ENCODE measurements at regions not wholly inside any gene's neighbourhood (a gene's known extent, or its start where the extent isn't known, plus 50 kb on each side); places are given as distances from the start of the nearest gene placed in this dataset.
"Not testable (repeated sequence)": the region's sequence is repeated elsewhere in the genome, so short reads cannot be mapped to it uniquely, and the experiment has no call there.

DNA sequence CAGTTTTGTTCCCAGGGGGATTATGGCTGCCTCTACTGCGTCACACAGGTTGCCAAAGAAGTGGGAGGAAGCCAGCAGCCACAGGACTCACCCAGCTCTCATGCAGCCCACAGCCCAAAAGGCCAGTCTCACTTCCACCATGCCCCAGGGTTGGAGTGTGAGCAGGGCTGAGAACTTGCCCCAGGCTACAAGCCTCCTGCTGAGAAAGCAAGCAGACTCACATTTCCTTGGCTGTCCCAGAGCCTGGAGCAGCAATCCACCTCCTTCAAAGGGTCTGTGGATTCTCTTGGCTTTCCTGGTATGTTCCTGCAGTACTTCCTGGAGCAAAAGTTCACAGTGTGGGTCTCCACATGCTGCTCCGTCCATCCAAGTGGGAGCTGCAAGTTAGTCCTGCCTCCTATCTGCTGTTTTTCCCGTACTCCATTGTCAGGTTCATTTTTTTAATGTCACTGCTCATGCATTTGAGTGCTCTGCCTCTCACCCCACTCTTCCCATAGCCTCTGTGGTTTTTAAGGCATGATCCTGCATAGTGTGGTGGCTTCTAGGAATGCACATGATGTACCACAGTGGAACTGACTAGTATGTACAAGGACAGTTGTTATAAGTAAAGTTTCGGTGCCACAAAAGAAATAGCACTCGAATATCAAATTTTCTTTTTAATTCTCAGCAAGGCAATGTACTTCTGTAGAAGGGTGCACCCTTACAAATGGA lies 56.2 kb upstream of the ARHGEF7 start:
- Histone ChIP-seq H3K36me3 (no peaks in the 10 kb centered on the region), H3K27ac (no peak overlapping the region), H3K27me3 (peaks cover 19% of the 10 kb centered on the region), H3K4me3 (no peak overlapping the region), H3K4me1 (no peaks in the 10 kb centered on the region), H3K9me3 (no peaks in the 10 kb centered on the region)
- 65 to 69% methylated on average over 4 of the region's 5 CpGs for WGBS, 2 donors (ENCODE audit: low coverage in 1 of 2)
- TF ChIP-seq POLR2A (IDR thresholded peaks at IDR 0.05) (no peak), POLR2AphosphoS5 (IDR thresholded peaks at IDR 0.05) (no peak), EP300 (IDR thresholded peaks at IDR 0.05) (no peak)
- TF ChIP-seq, protein P1, sequence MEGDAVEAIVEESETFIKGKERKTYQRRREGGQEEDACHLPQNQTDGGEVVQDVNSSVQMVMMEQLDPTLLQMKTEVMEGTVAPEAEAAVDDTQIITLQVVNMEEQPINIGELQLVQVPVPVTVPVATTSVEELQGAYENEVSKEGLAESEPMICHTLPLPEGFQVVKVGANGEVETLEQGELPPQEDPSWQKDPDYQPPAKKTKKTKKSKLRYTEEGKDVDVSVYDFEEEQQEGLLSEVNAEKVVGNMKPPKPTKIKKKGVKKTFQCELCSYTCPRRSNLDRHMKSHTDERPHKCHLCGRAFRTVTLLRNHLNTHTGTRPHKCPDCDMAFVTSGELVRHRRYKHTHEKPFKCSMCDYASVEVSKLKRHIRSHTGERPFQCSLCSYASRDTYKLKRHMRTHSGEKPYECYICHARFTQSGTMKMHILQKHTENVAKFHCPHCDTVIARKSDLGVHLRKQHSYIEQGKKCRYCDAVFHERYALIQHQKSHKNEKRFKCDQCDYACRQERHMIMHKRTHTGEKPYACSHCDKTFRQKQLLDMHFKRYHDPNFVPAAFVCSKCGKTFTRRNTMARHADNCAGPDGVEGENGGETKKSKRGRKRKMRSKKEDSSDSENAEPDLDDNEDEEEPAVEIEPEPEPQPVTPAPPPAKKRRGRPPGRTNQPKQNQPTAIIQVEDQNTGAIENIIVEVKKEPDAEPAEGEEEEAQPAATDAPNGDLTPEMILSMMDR (IDR thresholded peaks at IDR 0.05): no peak
- ATAC-seq: no peak

GRCh38 chr13:111058339-111058738 lies 56.8 kb upstream of the ARHGEF7 start:
- H3K36me3 ChIP-seq, H3K4me1 ChIP-seq, H3K4me3 ChIP-seq, H3K27ac ChIP-seq, H3K9me3 ChIP-seq, ATAC-seq: not testable (repeated sequence)
- peaks cover 19% of the 10 kb centered on the region for H3K27me3 ChIP-seq

DNA sequence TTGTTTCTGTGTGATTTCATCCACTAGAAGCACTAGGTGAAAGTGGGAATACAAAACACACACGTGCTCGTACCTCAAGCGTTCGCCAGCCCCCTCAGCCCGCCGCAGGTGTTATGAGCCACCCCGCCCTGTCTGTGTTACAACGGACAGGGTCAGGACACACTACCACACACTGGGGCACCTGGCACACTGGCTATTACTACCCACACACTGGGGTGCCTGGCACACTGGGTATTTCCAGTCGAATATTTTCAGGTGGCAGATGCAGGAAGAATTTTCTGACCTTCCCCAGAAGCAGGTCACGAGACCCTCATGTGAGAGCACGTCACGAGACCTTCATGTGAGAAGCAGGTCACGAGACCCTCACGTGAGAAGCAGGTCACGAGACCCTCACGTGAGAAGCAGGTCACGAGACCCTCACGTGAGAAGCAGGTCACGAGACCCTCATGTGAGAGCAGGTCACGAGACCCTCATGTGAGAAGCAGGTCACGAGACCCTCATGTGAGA lies 63.3 kb upstream of the ARHGEF7 start:
- not testable (repeated sequence) for H3K36me3 ChIP-seq, H3K9me3 ChIP-seq, H3K4me3 ChIP-seq, H3K27me3 ChIP-seq, H3K4me1 ChIP-seq, ATAC-seq, H3K27ac ChIP-seq
- 68% methylated on average over 6 of the region's 21 CpGs; no CpG with 5 or more reads in 1 of the 2 donors for WGBS, 2 donors (ENCODE audit: low coverage in 1 of 2)

DNA sequence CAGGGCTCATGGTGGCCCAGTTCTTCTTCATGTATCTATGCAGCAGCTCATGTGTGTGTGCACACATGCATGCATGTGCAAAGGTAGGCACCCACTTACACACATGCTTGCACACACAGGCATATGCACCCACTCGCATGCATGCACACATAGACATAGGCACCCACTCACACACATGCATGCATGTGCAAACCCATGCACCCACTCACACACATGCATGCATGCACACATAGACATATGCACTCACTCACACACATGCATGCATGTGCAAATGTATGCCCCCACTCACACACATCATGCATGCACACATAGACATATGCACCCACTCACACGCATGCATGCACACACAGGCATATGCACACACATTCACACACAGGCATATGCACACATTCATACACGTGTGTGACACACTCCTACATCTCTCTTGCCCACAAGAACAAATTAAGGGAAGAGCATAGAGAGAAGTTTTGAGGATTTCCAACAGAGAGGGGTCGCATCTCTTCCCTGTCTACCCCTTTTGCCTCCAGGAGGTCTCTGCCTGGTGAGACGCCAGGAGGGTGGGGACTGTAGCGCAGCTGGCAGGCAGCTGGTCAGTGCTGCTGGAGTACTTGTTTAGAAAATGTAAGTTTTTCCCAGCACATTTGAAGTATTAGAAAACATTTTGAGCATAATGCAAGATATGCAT lies 63.9 kb upstream of the ARHGEF7 start:
- H3K9me3 ChIP-seq: no peaks in the 10 kb centered on the region
- TF ChIP-seq EP300 (IDR thresholded peaks at IDR 0.05): no peak
- TF ChIP-seq, protein P1 (IDR thresholded peaks at IDR 0.05): no peak
- no peak for TF ChIP-seq POLR2AphosphoS5 (IDR thresholded peaks at IDR 0.05)
- no peak for TF ChIP-seq POLR2A (IDR thresholded peaks at IDR 0.05)
- H3K27me3 ChIP-seq: no peaks in the 10 kb centered on the region
- no peak overlapping the region for H3K4me3 ChIP-seq
- no peak for ATAC-seq
- no peaks in the 10 kb centered on the region for H3K36me3 ChIP-seq
- H3K27ac ChIP-seq: no peak overlapping the region
- WGBS, 2 donors (ENCODE audit: low coverage in 1 of 2): 47 to 66% methylated on average over 5 to 6 of the region's 6 CpGs
- H3K4me1 ChIP-seq: peaks cover 0 to 7% (median 0%) of the 10 kb centered on the region in 3 donors

GRCh38 chr13:111050539-111050879 lies 64.6 kb upstream of the ARHGEF7 start:
- no peak for ATAC-seq
- Histone ChIP-seq H3K27ac (no peak overlapping the region), H3K4me3 (no peak overlapping the region), H3K27me3 (no peaks in the 10 kb centered on the region), H3K9me3 (no peaks in the 10 kb centered on the region), H3K36me3 (no peaks in the 10 kb centered on the region), H3K4me1 (peaks cover 0 to 7% (median 0%) of the 10 kb centered on the region in 3 donors)
- WGBS, 2 donors (ENCODE audit: low coverage in 1 of 2): 0 to 28% methylated on average over 3 of the region's 4 CpGs
- no peak for TF ChIP-seq EP300 (IDR thresholded peaks at IDR 0.05)
- TF ChIP-seq POLR2A (IDR thresholded peaks at IDR 0.05): no peak

- no peak for TF ChIP-seq EP300 (IDR thresholded peaks at IDR 0.05)
- no peak for TF ChIP-seq POLR2A (IDR thresholded peaks at IDR 0.05)
- TF ChIP-seq, protein P1 (IDR thresholded peaks at IDR 0.05): peak in 3 of 4 experiments; percentile 46 to 60 (median 53)
- H3K9me3 ChIP-seq: no peaks in the 10 kb centered on the region
- no peak overlapping the region for H3K4me3 ChIP-seq
Observed at GRCh38 chr13:111049791-111050538, 65.1 kb upstream of the ARHGEF7 start.

More at GRCh38 chr13:111049791-111050538, 65.1 kb upstream of the ARHGEF7 start:
- H3K27me3 ChIP-seq: no peaks in the 10 kb centered on the region
- 0 to 76% methylated on average over 2 to 14 of the region's 19 CpGs for WGBS, 2 donors (ENCODE audit: low coverage in 1 of 2)
- ATAC-seq: no peak
- peaks cover 0 to 7% (median 0%) of the 10 kb centered on the region in 3 donors for H3K4me1 ChIP-seq
- no peaks in the 10 kb centered on the region for H3K36me3 ChIP-seq
- no peak overlapping the region for H3K27ac ChIP-seq

All from gastroesophageal sphincter (tissue), 4 donors.